Right lobe of liver (tissue), 4 donors: ENCODE measurements at regions not wholly inside any gene's neighbourhood (a gene's known extent, or its start where the extent isn't known, plus 50 kb on each side); places are given as distances from the start of the nearest gene placed in this dataset.

Experiments
- POLR2A ChIP-seq: fragments of 450-650 bp; IDR thresholded peaks from one replicate; pipeline ENCODE4 v1.6.1; 2017; ENCODE audit warnings: antibody characterized with exemption, mild to moderate bottlenecking
- TF ChIP-seq, protein P1 (sequence below), 4 donors: fragments of 200-600 bp in 3 of 4; fragments of 450-650 bp in 1 of 4; IDR thresholded peaks; one replicate each; pipeline versions ENCODE4 v1.5.1 to v1.8.0; 2016 to 2022; ENCODE audit warnings: antibody characterized with exemption in 4 of 4, mild to moderate bottlenecking in 2 of 4
- donor health status: DM: no; HTN: no; CAD: no.
- donor health status: DM: no; HTN: no; CAD: no.
- donor health status: DM: no; HTN: yes; CAD: no.

DNA sequence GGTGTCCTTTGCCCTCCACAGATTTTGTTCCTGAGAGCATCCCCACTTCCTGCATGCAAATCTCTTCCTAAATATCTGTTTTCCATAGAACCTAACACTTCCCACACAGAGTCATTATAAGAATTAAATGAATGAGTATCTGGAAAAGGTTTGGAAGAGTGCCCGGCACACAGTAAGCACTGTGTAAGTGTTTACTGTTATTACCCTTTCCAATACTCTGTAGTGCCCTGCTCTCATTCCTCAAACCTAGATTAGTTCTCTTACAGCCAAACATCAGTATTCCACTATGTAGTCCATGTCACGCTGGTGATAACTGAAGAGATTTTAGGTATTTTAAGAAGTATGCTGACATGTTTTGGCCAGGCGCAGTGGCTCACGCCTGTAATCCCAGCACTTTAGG is 57.3 kb upstream of the PHF21A start:
- TF ChIP-seq, protein P1, sequence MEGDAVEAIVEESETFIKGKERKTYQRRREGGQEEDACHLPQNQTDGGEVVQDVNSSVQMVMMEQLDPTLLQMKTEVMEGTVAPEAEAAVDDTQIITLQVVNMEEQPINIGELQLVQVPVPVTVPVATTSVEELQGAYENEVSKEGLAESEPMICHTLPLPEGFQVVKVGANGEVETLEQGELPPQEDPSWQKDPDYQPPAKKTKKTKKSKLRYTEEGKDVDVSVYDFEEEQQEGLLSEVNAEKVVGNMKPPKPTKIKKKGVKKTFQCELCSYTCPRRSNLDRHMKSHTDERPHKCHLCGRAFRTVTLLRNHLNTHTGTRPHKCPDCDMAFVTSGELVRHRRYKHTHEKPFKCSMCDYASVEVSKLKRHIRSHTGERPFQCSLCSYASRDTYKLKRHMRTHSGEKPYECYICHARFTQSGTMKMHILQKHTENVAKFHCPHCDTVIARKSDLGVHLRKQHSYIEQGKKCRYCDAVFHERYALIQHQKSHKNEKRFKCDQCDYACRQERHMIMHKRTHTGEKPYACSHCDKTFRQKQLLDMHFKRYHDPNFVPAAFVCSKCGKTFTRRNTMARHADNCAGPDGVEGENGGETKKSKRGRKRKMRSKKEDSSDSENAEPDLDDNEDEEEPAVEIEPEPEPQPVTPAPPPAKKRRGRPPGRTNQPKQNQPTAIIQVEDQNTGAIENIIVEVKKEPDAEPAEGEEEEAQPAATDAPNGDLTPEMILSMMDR (IDR thresholded peaks at IDR 0.05) = no peak
- TF ChIP-seq POLR2A = no peak
